ENCODE measurements at regions not wholly inside any gene's neighbourhood (a gene's known extent, or its start where the extent isn't known, plus 50 kb on each side); places are given as distances from the start of the nearest gene placed in this dataset.

GRCh38 chr5:125813221-125813974 is 609.8 kb upstream of the GRAMD2B start:
- no peak overlapping the region for H3K27ac Mint-ChIP-seq
- peaks cover 0 to 6% (median 2%) of the 10 kb centered on the region in 6 donors for H3K9me3 Mint-ChIP-seq
- H3K27me3 Mint-ChIP-seq (ENCODE audit: low read depth in 3 of 3) = no peaks in the 10 kb centered on the region
- H3K36me3 Mint-ChIP-seq = peaks cover 0 to 3% (median 0%) of the 10 kb centered on the region in 3 donors
- DNase-seq = no peak
- no peak overlapping the region for H3K4me3 Mint-ChIP-seq
- H3K4me1 Mint-ChIP-seq = no peaks in the 10 kb centered on the region

DNA sequence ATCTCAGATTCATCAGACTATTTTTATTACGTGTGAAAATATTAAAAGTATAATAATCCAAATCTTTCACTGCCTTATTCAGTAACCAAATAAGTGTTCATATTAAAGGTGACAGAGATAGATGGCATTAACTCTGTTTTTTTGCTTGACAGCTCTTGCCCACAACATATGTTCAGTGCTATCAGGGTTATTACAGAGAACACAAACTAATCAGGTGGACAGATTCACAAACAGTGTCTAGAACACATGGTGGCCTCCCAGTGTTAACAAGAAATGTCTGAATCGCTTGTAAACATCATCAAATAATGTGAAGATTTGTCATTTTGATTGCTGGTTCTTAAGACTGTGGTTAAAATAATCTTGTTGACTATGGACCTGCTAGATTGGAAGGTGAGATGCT is 609.1 kb upstream of the GRAMD2B start:
- no peak overlapping the region for H3K4me3 Mint-ChIP-seq
- H3K36me3 Mint-ChIP-seq = peaks cover 0 to 3% (median 0%) of the 10 kb centered on the region in 3 donors
- peaks cover 0 to 6% (median 2%) of the 10 kb centered on the region in 6 donors for H3K9me3 Mint-ChIP-seq
- no peak overlapping the region for H3K27ac Mint-ChIP-seq
- H3K4me1 Mint-ChIP-seq = no peaks in the 10 kb centered on the region
- H3K27me3 Mint-ChIP-seq (ENCODE audit: low read depth in 3 of 3) = no peaks in the 10 kb centered on the region
- DNase-seq = no peak

- Mint-ChIP-seq H3K9me3 (peaks cover 0 to 14% (median 2%) of the 10 kb centered on the region in 6 donors), H3K27ac (no peak overlapping the region), H3K4me3 (no peak overlapping the region), H3K27me3 (ENCODE audit: low read depth in 3 of 3) (no peaks in the 10 kb centered on the region), H3K36me3 (no peaks in the 10 kb centered on the region), H3K4me1 (no peaks in the 10 kb centered on the region)
- no peak for DNase-seq
Observed at GRCh38 chr5:125823572-125823971, 599.6 kb upstream of the GRAMD2B start.

DNA sequence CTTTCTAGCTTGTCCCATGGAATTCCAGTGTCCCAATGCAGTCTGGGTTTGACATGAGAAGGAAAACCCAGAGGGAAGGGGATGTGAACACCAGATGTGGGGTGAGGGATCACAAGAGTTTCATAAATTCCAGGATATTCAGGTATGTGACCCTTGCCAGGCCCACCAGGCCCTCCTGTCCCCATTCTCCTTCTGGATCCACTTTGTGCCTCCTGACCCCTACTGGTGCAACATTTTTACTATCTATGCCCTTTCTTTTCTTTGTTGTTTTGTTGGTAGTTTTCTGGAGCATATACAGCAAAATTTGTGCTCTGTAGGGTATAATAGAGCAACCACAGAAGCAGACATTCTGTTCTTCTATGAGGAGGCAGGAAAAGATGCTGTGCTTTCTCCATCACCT is 597.0 kb upstream of the GRAMD2B start:
- H3K27ac Mint-ChIP-seq = no peak overlapping the region
- H3K36me3 Mint-ChIP-seq = no peaks in the 10 kb centered on the region
- H3K4me1 Mint-ChIP-seq = no peaks in the 10 kb centered on the region
- H3K9me3 Mint-ChIP-seq = peaks cover 0 to 19% (median 6%) of the 10 kb centered on the region in 6 donors
- no peak overlapping the region for H3K4me3 Mint-ChIP-seq
- H3K27me3 Mint-ChIP-seq (ENCODE audit: low read depth in 3 of 3) = peaks cover 0 to 2% (median 0%) of the 10 kb centered on the region in 3 donors
- DNase-seq = no peak

- no peak for DNase-seq
- no peaks in the 10 kb centered on the region for H3K4me1 Mint-ChIP-seq
- H3K9me3 Mint-ChIP-seq = peaks cover 0 to 29% (median 7%) of the 10 kb centered on the region in 6 donors
- peaks cover 0 to 2% (median 0%) of the 10 kb centered on the region in 3 donors for H3K27me3 Mint-ChIP-seq (ENCODE audit: low read depth in 3 of 3)
- no peak overlapping the region for H3K27ac Mint-ChIP-seq
- H3K36me3 Mint-ChIP-seq = no peaks in the 10 kb centered on the region
- H3K4me3 Mint-ChIP-seq = no peak overlapping the region
Observed at GRCh38 chr5:125829349-125829748, 593.9 kb upstream of the GRAMD2B start.

DNA sequence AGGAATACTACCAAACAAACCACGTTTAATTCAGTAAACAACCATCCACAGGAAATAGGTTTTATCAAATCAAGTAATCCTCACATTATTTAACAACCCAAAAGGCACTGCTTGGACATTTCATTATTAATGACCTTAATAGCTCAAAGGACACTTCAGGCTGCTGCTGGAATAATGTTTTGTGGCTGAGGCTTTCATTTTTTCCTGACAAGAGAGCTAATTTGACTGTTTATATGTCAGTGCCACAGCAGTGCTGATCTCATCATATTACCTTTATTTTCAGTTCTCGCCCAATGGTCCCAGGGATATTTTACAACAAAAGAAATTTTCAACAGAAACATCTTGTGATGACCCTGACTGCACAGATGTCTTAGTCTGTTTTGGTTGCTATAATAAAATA is 589.8 kb upstream of the GRAMD2B start:
- Mint-ChIP-seq H3K36me3 (no peaks in the 10 kb centered on the region), H3K27ac (no peak overlapping the region), H3K4me1 (no peaks in the 10 kb centered on the region), H3K9me3 (peaks cover 1 to 23% (median 6%) of the 10 kb centered on the region in 6 donors), H3K27me3 (ENCODE audit: low read depth in 3 of 3) (peaks cover 0 to 2% (median 2%) of the 10 kb centered on the region in 3 donors), H3K4me3 (no peak overlapping the region)
- DNase-seq = no peak

DNA sequence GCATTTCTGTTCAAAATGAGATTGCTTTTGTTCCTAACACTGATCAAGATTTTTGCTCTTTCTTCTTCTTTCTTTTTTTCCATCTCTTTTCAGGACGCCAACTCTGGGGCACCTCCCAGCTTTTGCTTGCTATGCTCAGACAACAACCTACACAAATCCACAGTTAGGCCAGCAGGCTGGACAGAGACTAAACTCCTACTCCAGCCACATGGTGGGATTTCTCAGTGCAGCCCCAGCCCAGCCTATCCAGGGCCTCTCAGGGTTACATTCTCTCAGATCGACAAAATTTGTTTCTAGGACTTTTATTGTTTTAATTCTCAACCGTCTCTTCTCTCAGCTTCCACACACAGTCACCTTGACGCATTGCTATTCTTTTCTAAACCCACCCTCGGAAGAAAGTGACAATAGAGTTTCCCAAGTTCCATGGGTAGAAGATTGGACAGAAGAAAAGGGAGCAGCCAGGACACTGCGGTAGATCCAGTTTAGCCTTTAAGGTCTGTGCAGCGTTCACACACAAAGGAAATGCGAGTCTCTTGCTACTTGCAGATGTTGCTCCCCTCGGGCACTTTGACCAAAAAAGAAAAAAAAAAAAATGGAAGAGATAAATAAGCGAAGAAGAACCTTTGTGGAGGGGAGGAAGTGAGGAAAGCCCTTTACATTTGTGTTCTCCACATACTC is 588.6 kb upstream of the GRAMD2B start:
- no peak for DNase-seq
- Mint-ChIP-seq H3K27ac (no peak overlapping the region), H3K36me3 (no peaks in the 10 kb centered on the region), H3K27me3 (ENCODE audit: low read depth in 3 of 3) (peaks cover 0 to 2% (median 2%) of the 10 kb centered on the region in 3 donors), H3K9me3 (peaks cover 1 to 25% (median 7%) of the 10 kb centered on the region in 6 donors), H3K4me3 (no peak overlapping the region), H3K4me1 (no peaks in the 10 kb centered on the region)

DNA sequence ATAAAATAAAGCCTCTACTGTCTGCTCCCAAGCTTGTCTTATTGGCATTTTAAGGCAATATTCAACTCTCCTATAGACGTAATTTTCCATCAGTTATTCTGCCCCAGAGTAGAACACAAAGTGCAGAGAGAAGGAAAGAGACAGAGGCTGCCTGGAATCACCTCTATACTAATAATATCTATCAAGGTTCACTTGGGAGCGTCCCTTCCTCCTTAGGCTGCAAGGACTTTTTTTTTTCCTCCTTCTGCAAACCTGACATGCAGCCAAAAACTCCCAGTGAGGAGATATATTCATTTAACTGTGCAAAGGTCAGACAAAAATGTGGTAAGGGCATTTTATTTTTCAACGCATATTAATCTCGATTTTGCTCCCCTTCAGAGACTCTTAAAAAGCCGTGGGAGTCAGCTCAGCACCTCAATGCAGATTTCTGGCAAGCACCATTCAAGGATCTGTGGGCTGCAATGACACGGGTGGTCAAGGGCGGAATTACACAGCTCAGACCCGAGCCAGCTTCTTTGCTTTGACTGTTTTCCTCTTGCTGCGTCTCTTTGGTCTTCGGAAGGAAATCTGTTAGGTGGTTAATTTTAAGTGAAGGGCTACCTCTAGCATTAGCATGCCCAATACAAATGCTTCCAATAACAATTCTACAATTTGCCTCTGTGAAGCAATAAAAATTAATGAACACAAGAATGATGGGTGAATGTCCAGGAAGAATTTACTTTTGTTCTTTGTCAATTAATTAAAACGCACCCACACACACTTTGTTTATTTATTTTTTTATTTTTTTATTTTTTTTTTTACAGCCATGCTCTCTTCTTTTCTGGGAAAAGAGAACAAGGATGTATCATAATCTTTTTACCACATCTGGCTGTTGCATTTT is 587.7 kb upstream of the GRAMD2B start:
- Mint-ChIP-seq H3K27me3 (ENCODE audit: low read depth in 3 of 3) (peaks cover 0 to 2% (median 0%) of the 10 kb centered on the region in 3 donors), H3K9me3 (peaks cover under 1 to 29% (median 6%) of the 10 kb centered on the region in 6 donors), H3K27ac (no peak overlapping the region), H3K4me1 (no peaks in the 10 kb centered on the region), H3K4me3 (no peak overlapping the region), H3K36me3 (no peaks in the 10 kb centered on the region)
- DNase-seq = no peak

- Mint-ChIP-seq H3K36me3 (no peaks in the 10 kb centered on the region), H3K27me3 (ENCODE audit: low read depth in 3 of 3) (peaks cover 0 to 2% (median 2%) of the 10 kb centered on the region in 3 donors), H3K9me3 (peaks cover 0 to 34% (median 6%) of the 10 kb centered on the region in 6 donors), H3K4me3 (no peak overlapping the region), H3K4me1 (no peaks in the 10 kb centered on the region), H3K27ac (no peak overlapping the region)
- DNase-seq = no peak
Observed at GRCh38 chr5:125836256-125836655, 587.0 kb upstream of the GRAMD2B start.

DNA sequence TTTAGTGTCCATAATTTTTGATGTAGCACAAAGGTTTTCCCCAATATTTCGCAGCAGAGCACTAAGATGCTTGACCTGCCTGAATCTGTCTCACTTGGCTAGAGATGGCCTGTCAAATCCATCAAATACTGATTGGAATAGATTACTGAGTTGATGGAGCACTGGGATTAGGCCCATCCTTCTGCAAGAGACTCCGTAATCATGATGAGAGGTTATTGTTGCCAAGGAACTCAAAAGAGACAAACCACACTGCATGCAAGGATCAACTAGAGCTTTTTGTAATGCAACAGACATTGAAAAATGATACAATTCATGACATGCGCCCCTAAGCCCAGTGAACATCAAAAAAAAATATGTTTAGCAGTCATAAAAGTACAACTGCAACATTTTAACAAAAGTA is 585.3 kb upstream of the GRAMD2B start:
- H3K9me3 Mint-ChIP-seq = peaks cover 3 to 46% (median 9%) of the 10 kb centered on the region in 6 donors
- no peak overlapping the region for H3K27ac Mint-ChIP-seq
- no peak for DNase-seq
- H3K27me3 Mint-ChIP-seq (ENCODE audit: low read depth in 3 of 3) = peaks cover 0 to 2% (median 2%) of the 10 kb centered on the region in 3 donors
- H3K4me1 Mint-ChIP-seq = no peaks in the 10 kb centered on the region
- no peaks in the 10 kb centered on the region for H3K36me3 Mint-ChIP-seq
- H3K4me3 Mint-ChIP-seq = no peak overlapping the region

- no peak overlapping the region for H3K4me3 Mint-ChIP-seq
- H3K27ac Mint-ChIP-seq = no peak overlapping the region
- DNase-seq = no peak
- H3K4me1 Mint-ChIP-seq = no peaks in the 10 kb centered on the region
- peaks cover 9 to 35% (median 16%) of the 10 kb centered on the region in 6 donors for H3K9me3 Mint-ChIP-seq
- H3K27me3 Mint-ChIP-seq (ENCODE audit: low read depth in 3 of 3) = no peaks in the 10 kb centered on the region
- no peaks in the 10 kb centered on the region for H3K36me3 Mint-ChIP-seq
Observed at GRCh38 chr5:125847561-125847960, 575.6 kb upstream of the GRAMD2B start.

DNA sequence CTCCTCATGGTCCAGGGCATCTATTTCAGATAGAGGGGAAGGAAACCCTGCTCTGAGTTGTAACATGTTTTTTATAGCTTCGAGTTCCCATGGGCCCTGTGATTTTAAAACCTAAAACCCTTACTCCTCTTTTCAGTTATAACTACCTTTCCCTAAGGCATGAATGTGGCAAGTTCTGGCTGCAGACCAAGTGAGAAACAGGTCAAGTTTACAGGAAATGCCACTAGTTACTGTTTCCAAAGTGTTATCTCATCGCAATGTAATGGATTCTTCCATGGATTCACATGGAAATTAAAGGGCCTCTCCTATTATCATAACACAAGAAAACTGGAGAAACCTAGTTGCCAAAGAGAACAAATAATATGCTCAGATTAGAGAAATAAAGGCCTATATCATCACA is 574.5 kb upstream of the GRAMD2B start:
- peaks cover 9 to 29% (median 13%) of the 10 kb centered on the region in 6 donors for H3K9me3 Mint-ChIP-seq
- H3K27me3 Mint-ChIP-seq (ENCODE audit: low read depth in 3 of 3) = no peaks in the 10 kb centered on the region
- no peaks in the 10 kb centered on the region for H3K4me1 Mint-ChIP-seq
- H3K36me3 Mint-ChIP-seq = no peaks in the 10 kb centered on the region
- no peak overlapping the region for H3K27ac Mint-ChIP-seq
- H3K4me3 Mint-ChIP-seq = no peak overlapping the region
- DNase-seq = no peak

DNA sequence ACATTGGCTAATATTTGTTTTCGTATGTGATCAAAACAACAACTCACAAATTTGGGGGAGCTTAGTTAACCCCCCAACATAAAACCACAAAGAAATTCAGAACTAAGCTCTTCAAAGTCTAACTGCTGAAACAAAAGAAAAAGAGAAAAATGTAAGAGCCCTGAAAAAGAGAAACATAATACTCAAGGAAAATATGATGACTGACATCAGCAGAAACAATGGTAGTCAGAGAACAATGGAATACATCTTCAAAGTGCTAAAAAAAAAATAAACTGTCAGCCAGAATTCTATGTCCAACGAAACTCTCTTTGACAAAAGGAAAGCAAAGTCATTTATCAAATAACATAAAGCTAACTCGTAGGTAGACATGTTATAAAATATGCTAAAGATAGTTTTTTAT is 566.3 kb upstream of the GRAMD2B start:
- no peaks in the 10 kb centered on the region for H3K27me3 Mint-ChIP-seq (ENCODE audit: low read depth in 3 of 3)

GRCh38 chr5:125863579-125863978 is 559.6 kb upstream of the GRAMD2B start:
- no peak for DNase-seq
- Mint-ChIP-seq H3K27ac (no peak overlapping the region), H3K36me3 (no peaks in the 10 kb centered on the region), H3K27me3 (ENCODE audit: low read depth in 3 of 3) (no peaks in the 10 kb centered on the region), H3K4me3 (no peak overlapping the region), H3K9me3 (peaks cover 3 to 23% (median 5%) of the 10 kb centered on the region in 6 donors), H3K4me1 (no peaks in the 10 kb centered on the region)

More for the DNA sequence above, 566.3 kb upstream of the GRAMD2B start:
- no peak for DNase-seq
- Mint-ChIP-seq H3K4me3 (no peak overlapping the region), H3K4me1 (no peaks in the 10 kb centered on the region), H3K27ac (no peak overlapping the region), H3K9me3 (peaks cover 0 to 22% (median 10%) of the 10 kb centered on the region in 6 donors), H3K36me3 (no peaks in the 10 kb centered on the region)
